ENCODE measurements at regions not wholly inside any gene's neighbourhood (a gene's known extent, or its start where the extent isn't known, plus 50 kb on each side); places are given as distances from the start of the nearest gene placed in this dataset.

DNA sequence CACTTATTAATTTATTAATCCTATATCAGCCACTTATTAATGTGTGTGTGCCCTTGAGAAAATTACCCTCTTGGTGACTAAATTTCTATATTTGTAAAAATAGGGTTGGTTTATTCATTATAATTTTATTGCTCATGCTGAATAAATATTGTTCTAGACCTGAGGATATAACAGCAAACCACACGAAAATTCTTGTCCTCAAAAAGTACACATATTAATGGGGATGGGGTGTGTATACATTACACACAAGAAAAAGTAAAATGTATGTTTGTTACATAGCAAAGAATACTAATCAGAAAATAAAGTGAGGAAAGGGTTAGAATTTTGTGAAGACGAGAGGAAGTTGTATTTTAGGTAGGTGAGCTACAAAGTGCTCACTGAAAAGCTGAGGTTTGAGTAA, 1068.9 kb upstream of the RAG2 start:
- DNase-seq (ENCODE audit: low read depth) = no peak

DNA sequence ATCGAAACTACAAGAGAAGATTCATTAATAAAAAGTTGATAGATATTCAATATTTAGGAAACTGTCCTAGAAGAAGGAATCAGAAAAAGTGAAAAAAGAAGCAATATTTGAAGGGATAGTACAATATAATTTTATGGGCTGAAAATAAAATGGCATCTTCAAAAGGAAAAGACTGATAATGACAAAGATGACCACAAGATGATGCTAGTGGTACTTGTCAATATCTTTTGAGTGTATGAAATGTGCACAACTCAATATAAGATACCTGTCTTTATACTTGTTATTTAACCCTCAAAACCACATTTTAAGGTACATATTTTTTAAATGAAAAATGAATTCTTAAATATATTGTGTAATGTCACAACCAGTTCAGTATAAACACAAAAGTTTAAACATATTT, 1059.6 kb upstream of the RAG2 start:
- peak; percentile 32 for DNase-seq (ENCODE audit: low read depth)

DNA sequence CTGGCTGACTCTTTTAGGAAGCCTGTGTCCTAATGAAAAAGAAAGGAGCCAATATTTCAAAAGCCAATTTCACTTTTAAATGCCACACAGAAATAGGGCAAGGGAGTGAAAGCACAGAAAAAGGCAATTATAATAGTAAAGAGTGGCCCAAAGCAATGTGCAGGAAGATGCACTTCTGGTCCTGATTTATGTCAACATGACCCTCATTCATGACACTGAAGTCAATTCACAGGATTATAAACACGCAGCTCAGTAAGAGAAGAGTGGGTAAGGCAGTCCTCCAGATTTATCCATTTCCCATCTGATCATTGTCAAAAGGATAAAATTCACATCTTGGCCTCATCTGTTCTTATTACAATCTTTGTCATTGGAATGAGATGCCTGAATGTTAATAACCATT, 1049.7 kb upstream of the RAG2 start:
- no peak for DNase-seq (ENCODE audit: low read depth)

DNA sequence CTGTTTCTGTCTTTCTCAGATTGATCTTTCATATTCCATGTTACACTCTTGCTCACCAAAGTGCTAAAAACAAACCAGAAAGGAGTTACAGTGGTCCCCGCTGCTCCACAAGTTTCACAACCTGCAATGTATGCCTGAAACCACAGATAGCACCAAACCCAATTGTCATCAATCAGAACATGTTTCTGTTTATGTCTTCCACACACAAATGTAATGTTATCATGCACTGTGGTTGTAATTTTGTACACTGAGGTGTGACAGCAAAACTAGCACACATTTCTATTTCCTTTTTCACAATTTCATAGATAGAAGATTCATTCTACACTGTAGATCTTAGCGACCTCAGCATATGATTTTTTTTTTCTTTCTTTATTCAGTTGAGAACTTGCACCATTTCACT, 1045.9 kb upstream of the RAG2 start:
- DNase-seq (ENCODE audit: low read depth) = no peak

DNA sequence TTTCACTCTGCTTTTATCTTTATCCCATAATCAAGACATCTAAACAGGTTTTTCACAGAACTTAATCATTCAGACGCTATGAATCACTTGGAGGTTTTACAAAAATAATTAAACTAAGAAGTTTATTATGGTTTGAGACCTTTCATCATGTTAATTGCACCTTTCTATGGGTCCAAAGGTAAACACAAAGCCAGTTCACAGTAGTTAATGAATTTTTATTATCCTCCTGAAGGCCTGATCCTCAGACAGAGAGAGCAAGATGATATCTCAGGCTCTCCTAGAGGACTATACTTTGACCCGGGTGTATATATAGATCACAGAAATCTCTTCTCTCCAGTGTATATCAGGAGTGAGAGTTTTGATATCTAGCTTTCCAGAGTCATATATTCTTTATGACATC, 1044.3 kb upstream of the RAG2 start:
- no peak for DNase-seq (ENCODE audit: low read depth)

DNA sequence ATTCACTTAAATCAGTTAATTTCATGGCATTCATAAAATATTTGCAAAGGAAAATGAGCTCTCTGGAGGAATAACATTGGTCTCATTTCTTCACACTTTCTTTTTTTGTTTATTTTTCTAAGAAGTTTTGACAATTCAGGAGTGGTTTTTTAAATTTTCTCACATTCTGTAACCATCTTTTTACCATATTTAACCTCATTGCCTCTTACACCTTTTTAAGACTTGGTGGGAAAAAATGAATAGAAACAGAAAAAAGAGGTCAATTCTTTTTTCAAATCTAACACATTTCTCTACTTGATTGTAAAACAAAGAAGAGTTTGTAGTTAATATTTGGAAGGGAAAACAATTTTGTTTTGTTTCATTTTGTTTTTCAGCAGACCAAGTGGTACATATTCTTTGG, 1034.7 kb upstream of the RAG2 start:
- no peak for DNase-seq (ENCODE audit: low read depth)

DNA sequence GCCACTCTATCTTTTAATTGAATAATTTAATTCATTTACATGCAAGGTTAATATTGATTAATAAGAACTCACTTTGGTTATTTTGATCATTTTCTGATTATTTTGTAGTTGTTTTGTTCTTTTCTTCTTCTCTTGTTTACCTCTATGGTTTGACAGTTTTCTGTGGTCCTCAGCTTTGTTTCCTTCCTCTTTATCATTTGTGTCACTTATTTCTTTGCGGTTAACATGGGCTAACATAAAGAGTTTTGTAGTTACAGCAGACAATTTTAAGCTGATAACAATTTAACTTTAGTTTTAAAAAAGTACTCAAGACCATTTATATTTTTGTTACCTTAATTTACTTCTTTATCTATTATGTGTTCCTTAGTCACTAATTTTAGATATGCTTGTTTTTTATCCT, 1032.8 kb upstream of the RAG2 start:
- DNase-seq (ENCODE audit: low read depth) = no peak

DNA sequence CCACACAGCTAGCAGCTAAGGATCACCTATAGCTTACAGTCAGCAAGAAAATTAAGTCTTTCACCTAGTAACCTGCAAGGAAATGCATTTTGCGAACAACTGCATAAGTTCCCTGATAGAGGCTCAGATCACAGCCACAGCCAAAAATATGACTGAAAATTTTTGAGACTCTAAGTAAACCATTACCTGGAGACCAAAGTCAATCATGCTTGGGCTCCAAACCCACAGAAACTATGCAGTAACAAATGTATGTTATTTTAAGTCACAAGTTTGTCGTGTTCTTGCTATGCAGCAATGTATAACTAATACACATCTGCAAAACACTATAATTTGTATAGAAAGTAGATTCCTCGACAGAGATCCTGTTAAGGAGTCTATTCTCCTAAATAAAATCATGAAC, 1025.7 kb upstream of the RAG2 start:
- no peak for DNase-seq (ENCODE audit: low read depth)

DNA sequence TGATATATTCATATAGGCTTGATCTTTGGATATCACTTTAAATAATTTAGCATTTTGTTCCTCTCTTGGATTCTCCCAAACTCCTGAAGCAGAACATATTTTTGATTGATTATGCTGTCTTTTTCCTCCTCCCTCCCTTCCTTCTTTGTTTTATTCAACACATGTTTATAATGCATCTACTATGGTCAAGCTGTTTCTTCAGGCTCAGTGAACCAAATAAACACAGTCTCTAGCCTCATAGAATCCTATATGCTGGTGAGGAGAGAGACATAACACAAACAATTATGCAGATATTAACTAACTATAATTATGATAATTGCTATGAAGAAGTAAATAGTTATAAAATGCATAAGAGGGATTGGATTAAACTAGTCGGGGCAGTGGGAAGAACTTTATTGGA, 1023.6 kb upstream of the RAG2 start:
- DNase-seq (ENCODE audit: low read depth) = no peak

DNA sequence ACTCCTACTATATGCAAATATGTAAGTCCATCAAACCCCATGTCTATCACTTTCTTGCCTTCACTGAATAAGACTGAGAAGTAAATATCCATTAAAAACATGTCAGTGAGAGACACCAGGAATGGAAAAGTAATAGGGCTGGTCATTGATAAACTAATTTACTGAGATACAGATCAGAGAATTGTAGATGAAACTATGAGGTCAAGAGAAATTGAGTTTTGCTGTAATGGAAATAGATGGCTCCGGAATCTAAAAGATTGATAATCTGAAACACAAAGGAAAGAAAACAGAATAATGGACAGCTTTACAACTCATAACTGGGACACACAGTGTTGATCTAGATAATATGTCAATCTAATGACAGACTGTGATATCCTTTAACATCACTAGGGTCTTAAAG, 1018.3 kb upstream of the RAG2 start:
- DNase-seq (ENCODE audit: low read depth) = no peak

DNA sequence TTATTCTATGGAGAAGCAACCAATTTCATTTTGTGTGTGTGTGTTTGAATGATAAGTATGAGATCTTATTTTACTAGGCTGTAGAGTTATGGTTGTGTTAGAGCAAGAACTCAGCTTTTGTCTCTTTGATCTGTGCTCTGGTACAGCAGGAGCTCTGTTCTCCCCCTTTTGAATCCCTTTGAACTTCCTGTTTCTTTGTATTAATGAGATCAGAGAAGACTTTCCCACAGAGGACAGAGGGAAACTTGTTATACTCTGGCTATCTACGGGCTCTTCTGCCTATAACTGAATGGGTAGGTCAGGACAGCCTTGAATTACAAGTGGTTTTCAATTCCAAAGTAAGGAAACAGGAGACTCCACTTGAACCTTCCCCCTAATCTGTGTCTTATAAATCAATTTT, 1015.0 kb upstream of the RAG2 start:
- peak; percentile 8 for DNase-seq (ENCODE audit: low read depth)

DNA sequence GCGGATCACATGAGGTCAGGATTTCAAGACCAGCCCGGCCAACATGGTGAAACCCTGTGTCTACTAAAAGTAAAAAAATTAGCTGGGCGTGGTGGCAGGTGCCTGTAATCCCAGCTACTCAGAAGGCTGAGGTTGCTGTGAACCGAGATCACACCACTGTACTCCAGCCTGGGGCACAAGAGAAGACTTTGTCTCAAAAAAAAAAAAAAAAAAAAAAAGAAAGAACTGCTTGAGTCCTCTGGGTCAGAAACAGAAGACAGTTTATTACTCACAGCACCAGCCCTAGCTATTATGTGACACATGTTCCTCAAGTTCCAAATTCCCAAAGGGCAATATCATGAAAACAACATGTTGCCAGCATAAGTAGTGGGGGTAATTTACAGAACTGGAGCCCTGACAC, 1014.1 kb upstream of the RAG2 start:
- peak; percentile 2 for DNase-seq (ENCODE audit: low read depth)

DNA sequence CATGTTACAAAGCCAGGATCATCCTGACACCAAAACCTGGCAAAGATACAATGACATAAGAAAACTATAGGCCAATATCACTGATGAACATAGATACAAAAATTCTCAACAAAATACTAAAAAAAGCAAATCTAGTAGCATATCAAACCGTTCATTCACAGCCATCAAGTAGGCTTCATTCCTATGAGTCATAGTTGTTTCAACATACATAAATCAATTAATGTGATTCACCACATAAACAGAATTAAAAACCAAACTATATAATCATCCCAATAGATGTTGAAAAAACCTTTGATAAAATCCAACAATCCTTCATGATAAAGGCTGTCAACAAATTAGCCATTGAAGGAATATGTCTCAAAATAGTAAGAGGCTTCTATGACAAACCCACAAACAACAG, 1007.2 kb upstream of the RAG2 start:
- no peak for DNase-seq (ENCODE audit: low read depth)

DNA sequence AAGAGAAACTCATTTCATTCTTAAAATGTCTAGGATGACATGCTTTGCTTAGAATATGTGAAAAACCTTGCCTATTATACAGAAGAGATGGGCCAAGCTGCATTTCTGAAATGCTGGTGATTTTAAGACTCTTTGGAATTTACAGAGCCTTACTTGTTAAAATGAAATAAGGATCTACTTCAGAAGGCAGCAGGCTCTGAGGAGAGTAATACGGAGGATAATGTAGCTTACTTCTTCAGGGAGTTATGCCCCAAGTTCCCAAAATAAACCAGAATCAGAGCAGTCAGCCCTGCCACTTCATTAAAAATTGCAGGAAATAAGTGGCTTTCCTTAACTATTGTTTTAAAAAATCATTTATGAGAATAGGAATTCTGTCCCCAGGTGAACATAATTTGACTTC, 1000.3 kb upstream of the RAG2 start:
- no peak for DNase-seq (ENCODE audit: low read depth)

DNA sequence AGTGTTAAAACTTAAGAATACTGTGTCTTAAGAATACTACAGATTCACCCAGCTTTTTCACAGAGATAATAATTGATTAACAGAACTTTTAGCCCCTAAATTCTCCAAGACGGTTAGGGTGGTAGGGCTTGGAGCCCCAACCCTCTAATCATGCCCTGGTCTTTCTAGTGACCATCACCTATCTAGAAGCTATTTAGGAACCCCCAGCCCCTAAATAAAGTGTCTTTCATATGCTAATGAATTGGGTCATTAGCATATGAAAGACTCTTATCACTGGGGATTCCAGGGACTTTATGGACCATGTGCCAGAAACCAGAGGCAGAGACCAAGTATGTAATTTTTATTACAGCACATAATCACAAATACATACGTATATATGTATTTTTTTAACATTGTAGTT, 999.7 kb upstream of the RAG2 start:
- no peak for DNase-seq (ENCODE audit: low read depth)

DNA sequence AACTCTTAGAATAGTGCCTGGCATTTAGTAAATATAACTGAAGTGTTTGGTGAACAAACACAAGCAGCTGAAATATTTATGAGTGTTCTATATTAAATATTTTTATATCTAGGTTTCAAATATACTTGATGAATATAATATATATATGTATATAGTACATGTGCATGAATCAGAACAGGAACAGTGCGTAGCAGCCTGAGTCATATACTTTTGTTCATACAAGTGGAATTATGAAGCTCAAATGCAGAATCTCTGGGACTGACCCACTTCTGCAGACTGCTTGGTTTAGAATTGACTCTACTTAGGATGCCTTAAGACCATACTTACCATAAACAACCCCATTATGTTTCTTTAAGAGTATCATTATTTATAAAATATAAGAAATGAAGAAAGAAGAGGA, 997.8 kb upstream of the RAG2 start:
- no peak for DNase-seq (ENCODE audit: low read depth)

DNA sequence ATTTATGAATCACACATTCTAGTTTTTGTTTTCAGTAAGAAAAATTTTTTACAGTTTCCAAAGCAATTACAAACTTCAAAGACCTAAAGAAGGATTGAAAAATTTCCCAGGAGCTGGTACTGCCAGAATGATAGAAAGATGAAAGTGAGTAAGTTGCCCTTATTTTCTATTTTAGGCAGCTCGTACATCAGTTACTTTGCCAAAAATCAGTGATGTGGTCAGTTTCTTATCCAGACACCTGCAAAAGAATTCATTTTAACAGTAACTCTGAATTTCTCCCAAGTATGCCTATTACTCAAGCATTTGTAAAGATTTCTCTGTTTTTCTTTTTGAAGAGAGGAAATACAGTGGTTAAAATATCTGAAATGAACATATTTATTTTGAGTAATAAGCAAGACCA, 976.3 kb upstream of the RAG2 start:
- no peak for DNase-seq (ENCODE audit: low read depth)

DNA sequence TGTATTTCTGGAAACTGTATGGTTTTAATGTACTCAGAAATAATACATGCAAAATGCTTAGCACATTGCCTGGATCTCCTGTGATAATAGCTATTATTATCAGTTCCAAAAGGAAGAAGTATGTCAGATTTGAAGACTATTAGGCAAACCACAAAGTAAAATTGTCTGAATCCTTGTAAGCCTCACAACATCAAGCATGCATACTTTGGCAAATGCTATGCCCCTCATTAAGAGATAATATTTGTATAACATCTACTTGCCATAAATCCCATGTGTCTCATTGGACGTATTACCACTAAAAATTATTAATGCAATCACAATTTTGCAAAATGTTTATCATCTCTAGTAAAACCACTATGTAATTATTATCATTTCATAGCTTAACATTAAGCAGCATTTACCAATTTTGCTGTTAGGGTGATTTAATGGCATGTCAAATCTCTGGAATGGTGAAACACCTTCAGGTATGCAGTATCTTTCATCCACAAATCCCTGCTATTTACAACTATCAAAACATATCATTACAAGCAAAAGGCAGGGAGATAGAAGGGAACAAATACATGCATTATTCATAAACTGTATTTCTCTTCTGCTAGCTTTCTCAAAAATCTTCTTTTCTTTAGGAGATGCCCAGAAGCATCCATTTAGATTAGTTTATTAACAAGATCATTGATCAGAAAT, 974.6 kb upstream of the RAG2 start:
- DNase-seq (ENCODE audit: low read depth) = no peak

DNA sequence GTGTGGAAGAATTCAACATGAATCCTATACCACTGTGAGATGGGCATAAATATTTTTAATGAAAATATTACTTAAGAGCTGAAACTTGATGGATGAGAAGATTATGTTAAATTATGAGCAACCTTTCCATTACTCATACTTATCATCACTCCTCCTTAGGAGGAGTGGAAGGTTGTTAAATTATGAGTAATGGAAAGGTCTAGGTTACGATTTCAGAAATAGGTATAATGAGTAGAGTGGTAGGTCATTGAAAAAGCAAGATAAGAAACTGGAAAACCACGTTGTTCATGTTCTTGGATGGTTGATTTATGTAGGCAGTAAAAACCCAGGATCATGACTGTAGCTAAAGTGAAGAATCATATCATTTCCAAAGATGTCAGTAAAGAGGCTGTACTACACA, 973.2 kb upstream of the RAG2 start:
- no peak for DNase-seq (ENCODE audit: low read depth)

DNA sequence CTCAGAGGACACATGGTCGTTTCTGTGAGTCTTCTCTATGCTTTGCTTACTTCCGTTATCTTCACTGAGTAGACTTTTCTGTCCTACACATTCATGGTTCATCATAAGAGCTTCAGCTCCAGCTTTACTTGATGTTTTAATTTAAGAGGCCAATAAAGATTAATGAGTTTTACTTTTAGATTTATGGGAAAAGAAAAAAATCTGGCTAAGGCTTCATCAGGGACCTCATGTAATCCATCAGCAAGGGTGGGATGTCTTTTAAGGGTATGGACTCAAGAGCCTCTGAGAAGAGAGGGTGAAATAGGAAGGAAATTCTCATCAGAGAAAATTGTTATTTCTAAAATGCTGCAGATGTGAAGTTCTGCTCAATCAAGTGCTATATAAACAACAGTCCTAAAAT, 963.0 kb upstream of the RAG2 start:
- DNase-seq (ENCODE audit: low read depth) = no peak

DNA sequence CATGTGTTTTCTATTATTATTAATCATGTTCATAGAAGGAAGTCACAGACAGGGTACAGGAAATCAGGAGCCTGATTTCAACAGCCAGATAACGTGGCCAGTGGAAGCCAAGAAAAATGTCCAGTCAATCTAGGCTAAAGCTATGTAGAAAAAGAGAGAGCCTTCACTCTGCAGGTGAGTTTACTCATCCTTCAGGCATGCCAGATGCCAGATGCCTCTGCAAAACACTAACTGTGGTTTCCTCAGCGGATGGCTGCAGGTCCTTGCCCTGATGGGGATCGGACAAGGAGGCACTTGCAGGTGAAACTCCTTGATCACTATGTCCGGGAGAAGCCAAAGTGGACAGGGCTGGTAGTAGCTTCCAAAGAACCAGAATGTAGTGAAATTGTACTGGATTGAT, 962.3 kb upstream of the RAG2 start:
- DNase-seq (ENCODE audit: low read depth) = no peak

DNA sequence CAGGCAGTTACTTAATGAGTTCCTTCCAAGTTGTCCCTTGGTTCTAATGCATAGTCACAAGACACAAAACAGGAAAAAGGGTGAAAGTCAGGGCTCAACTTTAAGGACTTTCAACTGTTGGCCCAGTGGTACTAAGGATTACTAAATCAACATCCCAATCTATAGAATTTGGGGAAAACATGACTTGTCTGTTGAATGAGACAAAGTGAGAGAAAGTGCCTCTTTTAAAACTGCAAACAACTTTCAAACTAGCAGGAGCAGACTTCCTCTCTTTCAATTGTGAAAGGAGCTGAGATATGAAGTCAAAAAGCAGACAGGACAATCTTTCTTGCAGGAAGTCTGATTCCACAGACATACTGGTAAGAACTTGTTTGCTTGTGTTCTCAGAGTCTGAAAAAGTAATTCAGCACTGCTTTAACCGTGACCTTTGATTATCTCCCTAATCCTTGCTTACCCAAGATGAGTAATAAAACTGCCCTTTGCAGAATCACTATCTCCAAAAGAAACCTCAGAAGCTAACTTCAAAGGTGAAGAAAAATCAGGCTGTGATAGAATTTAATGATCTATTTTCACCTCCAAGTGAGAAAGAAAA, 960.7 kb upstream of the RAG2 start:
- no peak for DNase-seq (ENCODE audit: low read depth)

DNA sequence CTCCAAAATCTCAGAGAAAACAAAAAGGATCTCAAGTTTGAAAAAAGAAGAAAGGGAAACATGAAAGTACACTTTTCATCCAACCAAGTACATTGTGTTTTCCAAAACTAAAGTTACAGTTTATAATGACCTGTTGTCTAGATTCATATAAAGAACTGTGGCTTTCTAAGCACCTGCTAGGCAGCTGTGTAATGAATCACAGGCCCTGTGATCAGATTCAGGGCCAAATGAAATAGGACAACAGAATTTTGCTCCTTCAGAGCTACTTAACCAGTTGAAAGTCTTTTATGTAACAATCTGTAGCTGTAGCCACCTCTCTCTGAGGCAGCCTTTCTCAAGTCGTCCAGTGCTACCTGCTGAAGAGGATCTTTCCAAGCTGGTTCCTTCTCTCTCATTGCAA, 960.0 kb upstream of the RAG2 start:
- DNase-seq (ENCODE audit: low read depth) = no peak

DNA sequence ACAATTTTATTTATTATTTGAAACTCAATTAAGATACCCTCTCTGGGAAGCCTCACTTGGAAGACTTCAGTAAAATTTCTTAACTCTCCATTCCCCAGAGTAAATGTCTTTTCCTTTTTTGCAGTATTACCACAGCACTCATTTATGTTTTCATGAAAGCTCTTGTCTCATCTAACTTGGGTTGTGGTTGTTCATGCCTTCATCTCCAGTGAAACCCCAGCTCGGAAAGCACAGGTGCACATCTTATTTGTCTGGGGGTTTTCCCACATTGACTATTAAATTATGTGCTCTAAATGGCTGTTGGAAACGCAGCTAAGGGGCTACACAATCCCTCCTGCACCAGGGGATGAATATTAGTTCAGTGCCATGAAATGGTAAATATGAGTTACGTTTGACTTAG, 954.2 kb upstream of the RAG2 start:
- DNase-seq (ENCODE audit: low read depth) = no peak

Measured in HT1080 (cell line).